ENCODE measurements at regions not wholly inside any gene's neighbourhood (a gene's known extent, or its start where the extent isn't known, plus 50 kb on each side); places are given as distances from the start of the nearest gene placed in this dataset.

DNA sequence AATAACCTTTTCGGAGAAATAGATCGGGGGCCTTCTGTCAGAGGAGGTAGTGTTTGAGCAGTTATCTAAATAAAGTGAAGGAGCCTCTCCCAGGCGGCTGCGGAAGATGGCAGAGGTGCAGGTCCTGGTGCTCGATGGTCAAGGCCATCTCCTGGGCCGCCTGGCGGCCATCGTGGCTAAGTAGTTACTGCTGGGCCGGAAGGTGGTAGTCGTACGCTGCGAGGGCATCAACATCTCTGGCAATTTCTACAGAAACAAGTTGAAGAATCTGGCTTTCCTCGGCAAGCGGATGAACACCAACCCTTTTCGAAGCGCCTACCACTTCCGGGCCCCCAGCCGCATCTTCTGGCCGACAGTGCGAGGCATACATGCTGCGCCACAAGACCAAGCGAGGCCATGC lies 186.1 kb downstream of the KTN1 start:
- TF ChIP-seq, protein P1, sequence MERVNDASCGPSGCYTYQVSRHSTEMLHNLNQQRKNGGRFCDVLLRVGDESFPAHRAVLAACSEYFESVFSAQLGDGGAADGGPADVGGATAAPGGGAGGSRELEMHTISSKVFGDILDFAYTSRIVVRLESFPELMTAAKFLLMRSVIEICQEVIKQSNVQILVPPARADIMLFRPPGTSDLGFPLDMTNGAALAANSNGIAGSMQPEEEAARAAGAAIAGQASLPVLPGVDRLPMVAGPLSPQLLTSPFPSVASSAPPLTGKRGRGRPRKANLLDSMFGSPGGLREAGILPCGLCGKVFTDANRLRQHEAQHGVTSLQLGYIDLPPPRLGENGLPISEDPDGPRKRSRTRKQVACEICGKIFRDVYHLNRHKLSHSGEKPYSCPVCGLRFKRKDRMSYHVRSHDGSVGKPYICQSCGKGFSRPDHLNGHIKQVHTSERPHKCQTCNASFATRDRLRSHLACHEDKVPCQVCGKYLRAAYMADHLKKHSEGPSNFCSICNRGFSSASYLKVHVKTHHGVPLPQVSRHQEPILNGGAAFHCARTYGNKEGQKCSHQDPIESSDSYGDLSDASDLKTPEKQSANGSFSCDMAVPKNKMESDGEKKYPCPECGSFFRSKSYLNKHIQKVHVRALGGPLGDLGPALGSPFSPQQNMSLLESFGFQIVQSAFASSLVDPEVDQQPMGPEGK (CRISPR knock-in tag; IDR thresholded peaks at IDR 0.05; ENCODE audit: borderline replicate concordance): no peak
- TF ChIP-seq, protein P2, sequence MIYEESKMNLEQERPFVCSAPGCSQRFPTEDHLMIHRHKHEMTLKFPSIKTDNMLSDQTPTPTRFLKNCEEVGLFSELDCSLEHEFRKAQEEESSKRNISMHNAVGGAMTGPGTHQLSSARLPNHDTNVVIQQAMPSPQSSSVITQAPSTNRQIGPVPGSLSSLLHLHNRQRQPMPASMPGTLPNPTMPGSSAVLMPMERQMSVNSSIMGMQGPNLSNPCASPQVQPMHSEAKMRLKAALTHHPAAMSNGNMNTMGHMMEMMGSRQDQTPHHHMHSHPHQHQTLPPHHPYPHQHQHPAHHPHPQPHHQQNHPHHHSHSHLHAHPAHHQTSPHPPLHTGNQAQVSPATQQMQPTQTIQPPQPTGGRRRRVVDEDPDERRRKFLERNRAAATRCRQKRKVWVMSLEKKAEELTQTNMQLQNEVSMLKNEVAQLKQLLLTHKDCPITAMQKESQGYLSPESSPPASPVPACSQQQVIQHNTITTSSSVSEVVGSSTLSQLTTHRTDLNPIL (CRISPR knock-in tag; IDR thresholded peaks at IDR 0.05; ENCODE audit: low read depth): no peak
- TF ChIP-seq ZNF8 (CRISPR knock-in tag; IDR thresholded peaks at IDR 0.05): no peak
- TF ChIP-seq ISL1 (CRISPR knock-in tag; IDR thresholded peaks at IDR 0.05): no peak
- TF ChIP-seq ZFP30 (CRISPR knock-in tag; IDR thresholded peaks at IDR 0.05): no peak
- TF ChIP-seq RARB (CRISPR knock-in tag; IDR thresholded peaks at IDR 0.05): no peak
- no peak for TF ChIP-seq TOX (CRISPR knock-in tag; IDR thresholded peaks at IDR 0.05; ENCODE audit: borderline replicate concordance)
- TF ChIP-seq, protein P3, sequence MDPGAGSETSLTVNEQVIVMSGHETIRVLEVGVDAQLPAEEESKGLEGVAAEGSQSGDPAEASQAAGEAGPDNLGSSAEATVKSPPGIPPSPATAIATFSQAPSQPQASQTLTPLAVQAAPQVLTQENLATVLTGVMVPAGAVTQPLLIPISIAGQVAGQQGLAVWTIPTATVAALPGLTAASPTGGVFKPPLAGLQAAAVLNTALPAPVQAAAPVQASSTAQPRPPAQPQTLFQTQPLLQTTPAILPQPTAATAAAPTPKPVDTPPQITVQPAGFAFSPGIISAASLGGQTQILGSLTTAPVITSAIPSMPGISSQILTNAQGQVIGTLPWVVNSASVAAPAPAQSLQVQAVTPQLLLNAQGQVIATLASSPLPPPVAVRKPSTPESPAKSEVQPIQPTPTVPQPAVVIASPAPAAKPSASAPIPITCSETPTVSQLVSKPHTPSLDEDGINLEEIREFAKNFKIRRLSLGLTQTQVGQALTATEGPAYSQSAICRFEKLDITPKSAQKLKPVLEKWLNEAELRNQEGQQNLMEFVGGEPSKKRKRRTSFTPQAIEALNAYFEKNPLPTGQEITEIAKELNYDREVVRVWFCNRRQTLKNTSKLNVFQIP (CRISPR knock-in tag; IDR thresholded peaks at IDR 0.05; ENCODE audit: borderline replicate concordance, low read depth): no peak
- no peak for TF ChIP-seq ZFP3 (CRISPR knock-in tag; IDR thresholded peaks at IDR 0.05)
- TF ChIP-seq ZC3H10 (CRISPR knock-in tag; IDR thresholded peaks at IDR 0.05): no peak
- TF ChIP-seq CSDC2 (CRISPR knock-in tag; IDR thresholded peaks at IDR 0.05): no peak

All from SK-N-SH treated with all-trans-retinoic acid at 6 μM for 48 hours (cell line).